Karpas-422 (cell line): ENCODE measurements at regions not wholly inside any gene's neighbourhood (a gene's known extent, or its start where the extent isn't known, plus 50 kb on each side); places are given as distances from the start of the nearest gene placed in this dataset.

Experiments
- DNase-seq: peaks from one replicate; pipeline ENCODE4 v3.0.0-alpha.2; 2015
- H2AFZ ChIP-seq: fragments of 200-600 bp; sonication (generic); 2 replicates; pipeline ENCODE4 v1.6.1; 2014; ENCODE audit warnings: antibody characterized with exemption, low read length, mixed read lengths
- H3K27ac ChIP-seq: fragments of 200-600 bp; sonication (generic); 2 replicates; pipeline ENCODE4 v1.5.1; 2014; ENCODE audit warnings: mild to moderate bottlenecking, low read length, moderate library complexity
- H3K27me3 ChIP-seq: fragments of 200-600 bp; sonication (generic); 2 replicates; pipeline ENCODE4 v1.6.1; 2014; ENCODE audit warnings: low read length, mixed read lengths
- H3K36me3 ChIP-seq: fragments of 200-600 bp; sonication (generic); 2 replicates; pipeline ENCODE4 v1.6.1; 2014; ENCODE audit warnings: low read length, mixed read lengths; ENCODE audit not compliant: insufficient read depth
- H3K4me1 ChIP-seq: fragments of 200-600 bp; sonication (generic); 2 replicates; pipeline ENCODE4 v1.6.1; 2014; ENCODE audit warnings: mild to moderate bottlenecking, low read length, mixed read lengths
- H3K4me2 ChIP-seq: fragments of 200-600 bp; sonication (generic); 2 replicates; pipeline ENCODE4 v1.6.1; 2014; ENCODE audit warnings: low read length, low read depth, mild to moderate bottlenecking; ENCODE audit not compliant: poor library complexity, severe bottlenecking
- H3K4me3 ChIP-seq: fragments of 200-600 bp; sonication (generic); 2 replicates; pipeline ENCODE4 v1.5.1; 2014; ENCODE audit warnings: mild to moderate bottlenecking, antibody characterized with exemption, low read length, mixed read lengths
- H3K79me2 ChIP-seq: fragments of 200-600 bp; sonication (generic); 2 replicates; pipeline ENCODE4 v1.6.1; 2014; ENCODE audit warnings: mild to moderate bottlenecking, low read length, mixed read lengths
- H3K9ac ChIP-seq: fragments of 200-600 bp; sonication (generic); 2 replicates; pipeline ENCODE4 v1.6.0; 2014; ENCODE audit warnings: low read length
- H3K9me2 ChIP-seq: fragments of 200-600 bp; sonication (generic), shearing (Covaris generic); replicated peaks from 2 replicates; pipeline ENCODE4 v1.6.0; 2014; ENCODE audit warnings: mild to moderate bottlenecking, low read length, moderate library complexity; ENCODE audit not compliant: insufficient read depth
- H3K9me3 ChIP-seq: fragments of 300-700, 200-600 bp; sonication (generic); 2 replicates; pipeline ENCODE4 v1.6.1; 2014; ENCODE audit warnings: low read length, mixed read lengths
- H4K20me1 ChIP-seq: fragments of 200-600 bp; sonication (generic); 2 replicates; pipeline ENCODE4 v1.6.1; 2014; ENCODE audit warnings: mild to moderate bottlenecking, antibody characterized with exemption, low read length, low read depth; ENCODE audit not compliant: insufficient read depth

- Histone ChIP-seq H3K27me3 (no peaks in the 10 kb centered on the region), H3K79me2 (no peaks in the 10 kb centered on the region), H3K36me3 (no peaks in the 10 kb centered on the region), H3K27ac (no peak overlapping the region), H2AFZ (no peak overlapping the region), H3K4me3 (no peak overlapping the region), H3K4me2 (no peak overlapping the region), H4K20me1 (no peaks in the 10 kb centered on the region), H3K9me3 (peaks cover 26% of the 10 kb centered on the region; the same call in 1 of the 2 replicates), H3K9me2 (no peaks in the 10 kb centered on the region), H3K4me1 (no peaks in the 10 kb centered on the region), H3K9ac (no peak overlapping the region)
- DNase-seq = no peak
Measured at GRCh38 chr15:26020871-26021270, 157.7 kb upstream of the ATP10A start.

GRCh38 chr15:26017665-26018064 lies 154.5 kb upstream of the ATP10A start:
- peaks cover 36% of the 10 kb centered on the region; the same call in 1 of the 2 replicates for H3K9me3 ChIP-seq
- DNase-seq = no peak
- no peaks in the 10 kb centered on the region for H4K20me1 ChIP-seq
- no peak overlapping the region for H2AFZ ChIP-seq
- H3K9me2 ChIP-seq = no peaks in the 10 kb centered on the region
- no peak overlapping the region for H3K27ac ChIP-seq
- no peaks in the 10 kb centered on the region for H3K36me3 ChIP-seq
- no peak overlapping the region for H3K4me3 ChIP-seq
- no peaks in the 10 kb centered on the region for H3K27me3 ChIP-seq
- no peak overlapping the region for H3K4me2 ChIP-seq
- no peak overlapping the region for H3K9ac ChIP-seq
- no peaks in the 10 kb centered on the region for H3K79me2 ChIP-seq
- no peaks in the 10 kb centered on the region for H3K4me1 ChIP-seq

GRCh38 chr15:26015516-26016075 lies 152.5 kb upstream of the ATP10A start:
- Histone ChIP-seq H2AFZ (no peak overlapping the region), H3K4me2 (no peak overlapping the region), H3K9me2 (no peaks in the 10 kb centered on the region), H3K9me3 (peaks cover 41% of the 10 kb centered on the region), H3K36me3 (no peaks in the 10 kb centered on the region), H3K79me2 (no peaks in the 10 kb centered on the region), H3K9ac (no peak overlapping the region), H3K27ac (no peak overlapping the region), H3K4me3 (no peak overlapping the region), H3K4me1 (no peaks in the 10 kb centered on the region), H4K20me1 (no peaks in the 10 kb centered on the region), H3K27me3 (no peaks in the 10 kb centered on the region)
- no peak for DNase-seq

- Histone ChIP-seq H3K36me3 (no peaks in the 10 kb centered on the region), H4K20me1 (no peaks in the 10 kb centered on the region), H3K27me3 (no peaks in the 10 kb centered on the region), H3K9ac (no peak overlapping the region), H3K4me2 (no peak overlapping the region), H3K9me2 (no peaks in the 10 kb centered on the region), H3K9me3 (peaks cover 44% of the 10 kb centered on the region), H3K4me3 (no peak overlapping the region), H2AFZ (no peak overlapping the region), H3K4me1 (no peaks in the 10 kb centered on the region), H3K79me2 (no peaks in the 10 kb centered on the region), H3K27ac (no peak overlapping the region)
- no peak for DNase-seq
Measured at GRCh38 chr15:26013981-26014380, 150.9 kb upstream of the ATP10A start.

GRCh38 chr15:26011916-26012315 lies 148.8 kb upstream of the ATP10A start:
- Histone ChIP-seq H3K9me3 (peaks cover 35% of the 10 kb centered on the region), H3K27ac (no peak overlapping the region), H3K4me3 (no peak overlapping the region), H3K36me3 (no peaks in the 10 kb centered on the region), H3K27me3 (no peaks in the 10 kb centered on the region), H2AFZ (no peak overlapping the region), H3K9me2 (no peaks in the 10 kb centered on the region), H3K9ac (no peak overlapping the region), H3K4me2 (no peak overlapping the region), H4K20me1 (no peaks in the 10 kb centered on the region), H3K79me2 (no peaks in the 10 kb centered on the region), H3K4me1 (no peaks in the 10 kb centered on the region)
- DNase-seq = no peak

- Histone ChIP-seq H3K79me2 (no peaks in the 10 kb centered on the region), H2AFZ (no peak overlapping the region), H3K27me3 (no peaks in the 10 kb centered on the region), H3K36me3 (no peaks in the 10 kb centered on the region), H4K20me1 (no peaks in the 10 kb centered on the region), H3K4me1 (no peaks in the 10 kb centered on the region), H3K27ac (no peak overlapping the region), H3K4me3 (no peak overlapping the region), H3K9me2 (no peaks in the 10 kb centered on the region), H3K4me2 (no peak overlapping the region), H3K9me3 (peaks cover 29% of the 10 kb centered on the region), H3K9ac (no peak overlapping the region)
- no peak for DNase-seq
Measured at GRCh38 chr15:26007151-26007550, 144.0 kb upstream of the ATP10A start.

GRCh38 chr15:26001201-26001600 lies 138.1 kb upstream of the ATP10A start:
- Histone ChIP-seq H3K4me1 (no peaks in the 10 kb centered on the region), H3K4me3 (no peak overlapping the region), H3K9me2 (no peaks in the 10 kb centered on the region), H4K20me1 (no peaks in the 10 kb centered on the region), H3K36me3 (no peaks in the 10 kb centered on the region), H3K9ac (no peak overlapping the region), H3K79me2 (no peaks in the 10 kb centered on the region), H3K4me2 (no peak overlapping the region), H3K9me3 (peaks cover 34% of the 10 kb centered on the region), H3K27me3 (no peaks in the 10 kb centered on the region), H3K27ac (no peak overlapping the region), H2AFZ (no peak overlapping the region)
- DNase-seq = no peak

GRCh38 chr15:25993506-25993905 lies 130.4 kb upstream of the ATP10A start:
- Histone ChIP-seq H3K9ac (no peak overlapping the region), H3K9me3 (peaks cover 30% of the 10 kb centered on the region), H3K4me1 (no peaks in the 10 kb centered on the region), H3K4me2 (no peak overlapping the region), H3K36me3 (no peaks in the 10 kb centered on the region), H2AFZ (no peak overlapping the region), H3K9me2 (no peaks in the 10 kb centered on the region), H3K27ac (no peak overlapping the region), H3K4me3 (no peak overlapping the region), H4K20me1 (no peaks in the 10 kb centered on the region), H3K27me3 (no peaks in the 10 kb centered on the region), H3K79me2 (no peaks in the 10 kb centered on the region)
- no peak for DNase-seq

- Histone ChIP-seq H3K79me2 (no peaks in the 10 kb centered on the region), H3K27ac (no peak overlapping the region), H3K36me3 (no peaks in the 10 kb centered on the region), H3K27me3 (no peaks in the 10 kb centered on the region), H3K9me3 (peaks cover 31% of the 10 kb centered on the region; the same call in 1 of the 2 replicates), H3K4me3 (no peak overlapping the region), H3K9ac (no peak overlapping the region), H3K9me2 (no peaks in the 10 kb centered on the region), H4K20me1 (no peaks in the 10 kb centered on the region), H3K4me1 (no peaks in the 10 kb centered on the region), H3K4me2 (no peak overlapping the region), H2AFZ (no peak overlapping the region)
- no peak for DNase-seq
Measured at GRCh38 chr15:25990220-25990619, 127.1 kb upstream of the ATP10A start.
